Retinal pigment epithelial cell (primary cell): ENCODE measurements at regions not wholly inside any gene's neighbourhood (a gene's known extent, or its start where the extent isn't known, plus 50 kb on each side); places are given as distances from the start of the nearest gene placed in this dataset.

Source experiments
- DNase-seq: peaks from one replicate; pipeline ENCODE4 v3.0.0-alpha.2; 2010; ENCODE audit warnings: low read depth
- H3K4me3 ChIP-seq: 2 replicates; pipeline ENCODE4 v1.5.1; 2011; ENCODE audit warnings: mild to moderate bottlenecking, low read length, control low read depth, moderate library complexity
- CTCF ChIP-seq: conservative IDR thresholded peaks from 2 replicates; pipeline ENCODE4 v1.5.1; 2011; ENCODE audit warnings: low read depth, low read length, control low read depth, inconsistent platforms

DNA sequence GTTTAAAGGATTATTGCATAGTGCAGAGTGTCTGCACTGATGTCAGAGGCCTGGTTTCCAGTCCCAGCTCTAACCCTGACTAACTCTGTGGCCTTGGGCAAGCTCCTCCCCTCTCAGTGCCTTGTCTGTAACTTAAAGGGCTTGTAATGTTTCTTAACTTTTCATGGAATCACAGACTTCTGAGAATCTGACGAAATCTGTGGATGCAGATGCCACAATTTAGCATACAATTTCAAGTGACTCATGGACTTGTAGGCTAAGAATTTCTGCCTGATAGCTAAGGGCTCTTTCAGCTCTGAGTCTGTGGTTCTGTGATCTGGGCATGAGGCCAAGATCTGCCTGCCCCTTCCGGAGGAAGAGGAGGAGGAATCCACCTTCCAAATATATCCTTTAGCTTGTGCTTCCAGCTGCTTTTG is 236.9 kb downstream of the AR start:
- TF ChIP-seq CTCF = no peak
- DNase-seq = peak; percentile 44
- no peak overlapping the region for H3K4me3 ChIP-seq

- no peak for TF ChIP-seq CTCF
- no peak overlapping the region for H3K4me3 ChIP-seq
- no peak for DNase-seq
Observed at GRCh38 chrX:67781132-67781531, 237.3 kb downstream of the AR start.

GRCh38 chrX:67784712-67785111 is 240.9 kb downstream of the AR start:
- no peak for DNase-seq
- no peak overlapping the region for H3K4me3 ChIP-seq
- no peak for TF ChIP-seq CTCF

DNA sequence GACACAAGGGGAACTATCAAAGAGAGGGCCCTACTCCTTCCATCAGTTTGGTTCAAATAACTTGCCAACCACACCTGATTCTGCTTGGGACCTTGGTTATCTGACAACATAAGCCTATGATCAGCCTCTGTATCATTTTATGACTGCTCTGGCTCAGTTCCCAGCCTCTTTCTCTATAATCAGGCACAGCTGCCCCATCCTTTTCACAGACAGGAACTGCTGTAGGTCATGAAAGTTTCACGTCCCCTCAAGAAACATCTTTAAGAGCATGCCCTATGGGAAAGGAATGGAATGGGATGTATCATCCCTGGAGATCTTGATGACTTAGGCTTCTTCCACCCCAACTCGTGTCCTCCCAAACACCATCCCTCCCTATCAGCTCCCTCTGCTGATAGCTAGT is 243.4 kb downstream of the AR start:
- TF ChIP-seq CTCF = no peak
- H3K4me3 ChIP-seq = no peak overlapping the region
- DNase-seq = no peak

DNA sequence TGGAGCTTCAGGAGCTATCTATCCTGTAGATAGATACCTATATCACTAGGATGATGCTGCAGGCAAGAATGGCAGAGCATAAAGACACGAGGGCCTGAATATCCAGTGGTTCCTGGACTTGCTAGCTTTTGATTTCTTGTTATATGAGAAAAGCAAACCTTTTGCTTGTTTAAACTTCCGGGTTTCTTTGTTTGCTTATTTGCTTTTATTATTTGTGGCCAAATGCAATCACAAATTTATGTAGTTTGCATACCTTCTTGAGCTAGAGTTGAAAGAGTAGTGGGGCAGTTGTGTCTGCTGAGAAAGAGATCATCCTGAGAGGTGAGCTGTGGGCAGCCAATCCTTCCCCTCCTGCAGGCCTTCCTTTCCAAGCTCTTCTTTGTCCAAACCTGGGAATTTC is 245.7 kb downstream of the AR start:
- no peak overlapping the region for H3K4me3 ChIP-seq

More for the DNA sequence above, 245.7 kb downstream of the AR start:
- no peak for DNase-seq
- TF ChIP-seq CTCF = no peak
